DND-41 (cell line): ENCODE measurements at regions not wholly inside any gene's neighbourhood (a gene's known extent, or its start where the extent isn't known, plus 50 kb on each side); places are given as distances from the start of the nearest gene placed in this dataset.

Source experiments
- ATAC-seq: fragments of 200-7000 bp; cut with Tn5 transposase; 3 replicates; pipeline ENCODE4 v1.9.1; 2021; ENCODE audit warnings: low read depth; ENCODE audit not compliant: insufficient read depth
- DNase-seq: peaks from one replicate; pipeline ENCODE4 v3.0.0-alpha.2; 2020
- H2AFZ ChIP-seq: 2 replicates; pipeline ENCODE4 v1.6.0; 2012; ENCODE audit warnings: low read depth, low read length
- H3K27ac ChIP-seq: 2 replicates; pipeline ENCODE4 v1.5.1; 2012; ENCODE audit warnings: low read length, inconsistent platforms
- H3K27me3 ChIP-seq: fragments of 200-600 bp; sonication (generic); 2 replicates; pipeline ENCODE4 v1.6.0; 2012; ENCODE audit warnings: low read length, mild to moderate bottlenecking, inconsistent platforms; ENCODE audit not compliant: insufficient read depth, poor library complexity
- H3K36me3 ChIP-seq: 2 replicates; pipeline ENCODE4 v1.5.1; 2012; ENCODE audit warnings: low read length, inconsistent platforms; ENCODE audit not compliant: insufficient read depth
- H3K4me1 ChIP-seq: 2 replicates; pipeline ENCODE4 v1.5.1; 2012; ENCODE audit warnings: mild to moderate bottlenecking, low read length; ENCODE audit not compliant: insufficient read depth
- H3K4me2 ChIP-seq: 2 replicates; pipeline ENCODE4 v1.6.0; 2012; ENCODE audit warnings: mild to moderate bottlenecking, moderate library complexity, low read length, inconsistent platforms; ENCODE audit not compliant: insufficient read depth
- H3K4me3 ChIP-seq, 2 experiments: fragments of 200-600 bp in 1 of 2; shearing (Covaris generic) in 1 of 2; 2 replicates each; pipeline ENCODE4 v1.5.1; 2012 to 2016; ENCODE audit warnings: inconsistent platforms in 2 of 2, low read length in 2 of 2, mild to moderate bottlenecking in 2 of 2, low read depth in 1 of 2, moderate library complexity in 1 of 2
- H3K79me2 ChIP-seq: 2 replicates; pipeline ENCODE4 v1.6.0; 2012; ENCODE audit warnings: low read length, inconsistent platforms; ENCODE audit not compliant: insufficient read depth
- H3K9ac ChIP-seq: 2 replicates; pipeline ENCODE4 v1.6.0; 2012; ENCODE audit warnings: low read depth, mild to moderate bottlenecking, inconsistent platforms, low read length, moderate library complexity
- H3K9me3 ChIP-seq: 2 replicates; pipeline ENCODE4 v1.5.1; 2012; ENCODE audit warnings: low read length, moderate library complexity, mild to moderate bottlenecking, inconsistent platforms; ENCODE audit not compliant: insufficient read depth, severe bottlenecking
- H4K20me1 ChIP-seq: 2 replicates; pipeline ENCODE4 v1.6.0; 2012; ENCODE audit warnings: low read length; ENCODE audit not compliant: insufficient read depth
- EZH2 ChIP-seq: IDR thresholded peaks from 3 replicates; pipeline ENCODE4 v1.6.1; 2012; ENCODE audit warnings: borderline replicate concordance, low read depth, mild to moderate bottlenecking, moderate library complexity, low read length, inconsistent platforms; ENCODE audit not compliant: severe bottlenecking
- TF ChIP-seq, protein P1 (sequence below): IDR thresholded peaks from 2 replicates; pipeline ENCODE4 v1.5.1; 2012; ENCODE audit warnings: borderline replicate concordance, low read length, moderate library complexity, mild to moderate bottlenecking; ENCODE audit not compliant: poor library complexity, severe bottlenecking; ENCODE audit errors: extremely low read depth

DNA sequence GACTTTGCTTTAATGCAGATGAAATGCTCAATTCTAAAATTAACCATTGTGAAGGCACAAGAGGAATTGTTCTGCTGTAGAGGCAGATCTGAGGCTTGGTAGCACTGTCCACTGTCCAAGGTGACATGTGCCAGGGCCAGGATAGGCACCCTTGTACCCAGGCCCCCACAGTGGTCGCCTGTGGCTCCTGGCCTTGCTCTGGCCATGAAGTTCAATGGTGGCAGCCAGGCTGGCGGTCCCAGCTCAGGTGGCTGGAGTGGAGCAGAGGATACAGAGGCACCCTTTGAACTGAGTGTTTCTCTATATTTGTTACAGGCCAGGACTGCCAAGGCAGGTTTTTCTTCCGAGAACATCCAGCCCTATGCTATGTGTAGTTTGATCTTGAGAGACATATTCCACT lies 102.6 kb downstream of the PTGS2 start:
- Histone ChIP-seq H3K27ac (no peak overlapping the region), H3K27me3 (no peaks in the 10 kb centered on the region), H4K20me1 (no peaks in the 10 kb centered on the region), H2AFZ (no peak overlapping the region), H3K9me3 (no peaks in the 10 kb centered on the region), H3K4me1 (no peaks in the 10 kb centered on the region), H3K9ac (no peak overlapping the region), H3K36me3 (no peaks in the 10 kb centered on the region), H3K79me2 (no peaks in the 10 kb centered on the region), H3K4me3 (no peak overlapping the region), H3K4me2 (no peak overlapping the region)
- ATAC-seq (no peak), DNase-seq (no peak)
- no peak for TF ChIP-seq EZH2
- TF ChIP-seq, protein P1, sequence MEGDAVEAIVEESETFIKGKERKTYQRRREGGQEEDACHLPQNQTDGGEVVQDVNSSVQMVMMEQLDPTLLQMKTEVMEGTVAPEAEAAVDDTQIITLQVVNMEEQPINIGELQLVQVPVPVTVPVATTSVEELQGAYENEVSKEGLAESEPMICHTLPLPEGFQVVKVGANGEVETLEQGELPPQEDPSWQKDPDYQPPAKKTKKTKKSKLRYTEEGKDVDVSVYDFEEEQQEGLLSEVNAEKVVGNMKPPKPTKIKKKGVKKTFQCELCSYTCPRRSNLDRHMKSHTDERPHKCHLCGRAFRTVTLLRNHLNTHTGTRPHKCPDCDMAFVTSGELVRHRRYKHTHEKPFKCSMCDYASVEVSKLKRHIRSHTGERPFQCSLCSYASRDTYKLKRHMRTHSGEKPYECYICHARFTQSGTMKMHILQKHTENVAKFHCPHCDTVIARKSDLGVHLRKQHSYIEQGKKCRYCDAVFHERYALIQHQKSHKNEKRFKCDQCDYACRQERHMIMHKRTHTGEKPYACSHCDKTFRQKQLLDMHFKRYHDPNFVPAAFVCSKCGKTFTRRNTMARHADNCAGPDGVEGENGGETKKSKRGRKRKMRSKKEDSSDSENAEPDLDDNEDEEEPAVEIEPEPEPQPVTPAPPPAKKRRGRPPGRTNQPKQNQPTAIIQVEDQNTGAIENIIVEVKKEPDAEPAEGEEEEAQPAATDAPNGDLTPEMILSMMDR: no peak

DNA sequence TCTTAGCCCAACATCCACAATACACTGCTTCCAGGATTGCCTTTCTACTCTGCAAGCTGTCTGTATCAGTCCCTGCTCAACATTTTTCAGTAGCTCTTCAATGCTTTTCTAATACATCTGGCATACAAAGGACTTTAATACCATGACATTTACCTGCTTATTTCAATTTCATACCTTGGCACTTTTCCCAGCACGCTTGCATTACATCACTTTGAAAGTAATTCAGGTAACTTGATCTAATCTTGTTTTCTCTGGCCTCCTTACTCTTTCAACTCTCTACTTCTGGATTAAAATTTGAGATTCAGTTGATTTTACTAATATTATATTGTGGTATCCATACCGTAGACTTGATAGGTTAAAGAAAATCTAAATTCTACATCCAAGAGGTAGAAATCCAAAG lies 103.0 kb downstream of the PTGS2 start:
- Histone ChIP-seq H3K9ac (no peak overlapping the region), H3K36me3 (no peaks in the 10 kb centered on the region), H3K79me2 (no peaks in the 10 kb centered on the region), H2AFZ (no peak overlapping the region), H3K4me1 (no peaks in the 10 kb centered on the region), H3K27ac (no peak overlapping the region), H4K20me1 (no peaks in the 10 kb centered on the region), H3K27me3 (no peaks in the 10 kb centered on the region), H3K9me3 (no peaks in the 10 kb centered on the region), H3K4me2 (no peak overlapping the region), H3K4me3 (no peak overlapping the region)
- DNase-seq: no peak
- no peak for ATAC-seq
- TF ChIP-seq, protein P1: no peak
- TF ChIP-seq EZH2: no peak

DNA sequence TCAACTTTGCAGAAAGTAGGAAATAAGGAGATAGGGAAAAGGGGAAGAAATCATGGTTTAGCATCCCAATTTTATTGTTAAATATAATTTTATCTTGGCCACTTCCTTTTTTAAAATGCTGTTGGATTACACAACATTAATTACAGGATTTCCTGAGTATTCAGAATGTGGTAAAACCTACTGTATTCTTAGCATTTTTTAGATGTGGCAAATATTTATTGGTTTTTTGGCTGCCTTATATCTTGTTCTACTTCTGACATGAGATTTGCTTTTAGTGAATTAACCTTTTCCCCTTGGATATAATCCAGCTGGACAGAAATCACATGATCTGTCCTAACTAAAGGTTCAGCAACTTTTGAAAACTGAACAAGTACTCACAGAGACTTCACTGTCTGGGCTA lies 104.9 kb downstream of the PTGS2 start:
- ATAC-seq (no peak), DNase-seq (no peak)
- Histone ChIP-seq H3K27me3 (no peaks in the 10 kb centered on the region), H2AFZ (no peak overlapping the region), H3K4me1 (no peaks in the 10 kb centered on the region), H3K79me2 (no peaks in the 10 kb centered on the region), H3K36me3 (no peaks in the 10 kb centered on the region), H3K9ac (no peak overlapping the region), H3K27ac (no peak overlapping the region), H3K4me3 (no peak overlapping the region), H3K4me2 (no peak overlapping the region), H3K9me3 (no peaks in the 10 kb centered on the region), H4K20me1 (no peaks in the 10 kb centered on the region)
- TF ChIP-seq, protein P1: no peak
- no peak for TF ChIP-seq EZH2

DNA sequence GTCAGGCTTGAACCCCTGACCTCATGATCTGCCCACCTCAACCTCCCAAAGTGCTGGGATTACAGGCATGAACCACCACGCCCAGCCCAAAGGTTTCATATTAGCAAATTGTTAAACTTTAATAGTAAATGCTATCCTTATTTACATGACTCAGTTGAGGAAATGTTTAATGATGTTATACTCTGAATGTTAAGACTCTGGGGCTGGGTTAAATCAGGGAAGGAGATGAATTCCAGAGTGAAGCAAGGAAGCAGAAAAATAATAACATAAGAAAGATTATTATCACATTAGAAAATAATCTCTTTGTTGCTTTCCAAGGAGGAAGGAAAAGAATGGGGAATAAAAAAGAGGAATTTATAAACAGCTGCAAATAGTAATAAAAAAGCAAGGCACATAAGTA lies 105.3 kb downstream of the PTGS2 start:
- H3K27me3 ChIP-seq: no peaks in the 10 kb centered on the region
- no peaks in the 10 kb centered on the region for H4K20me1 ChIP-seq
- no peak overlapping the region for H3K9ac ChIP-seq
- DNase-seq: no peak
- no peak overlapping the region for H3K27ac ChIP-seq
- no peaks in the 10 kb centered on the region for H3K4me1 ChIP-seq
- no peaks in the 10 kb centered on the region for H3K9me3 ChIP-seq
- no peak for ATAC-seq
- H3K4me2 ChIP-seq: no peak overlapping the region
- H3K36me3 ChIP-seq: no peaks in the 10 kb centered on the region
- no peak overlapping the region for H3K4me3 ChIP-seq
- TF ChIP-seq, protein P1: no peak
- TF ChIP-seq EZH2: no peak
- H3K79me2 ChIP-seq: no peaks in the 10 kb centered on the region
- H2AFZ ChIP-seq: no peak overlapping the region
